Sigmoid colon (tissue), 6 donors: ENCODE measurements at regions not wholly inside any gene's neighbourhood (a gene's known extent, or its start where the extent isn't known, plus 50 kb on each side); places are given as distances from the start of the nearest gene placed in this dataset.

Experiments used
- DNase-seq: peaks from one replicate; pipeline ENCODE4 v3.0.0-alpha.2; 2019
- H3K27ac ChIP-seq, 4 donors: fragments of 200-600 bp; sonication (generic); one replicate each; pipeline ENCODE4 v1.5.1; 2016 to 2019; ENCODE audit warnings: mild to moderate bottlenecking in 1 of 4
- H3K27me3 ChIP-seq, 3 donors: fragments of 200-600 bp; sonication (generic); one replicate each; pipeline ENCODE4 v1.5.1; 2019; ENCODE audit warnings: mild to moderate bottlenecking in 1 of 3
- H3K36me3 ChIP-seq, 4 donors: fragments of 200-600 bp; sonication (generic); one replicate each; pipeline ENCODE4 v1.5.1; 2016 to 2019
- H3K4me1 ChIP-seq, 4 donors: fragments of 200-600 bp; sonication (generic); one replicate each; pipeline ENCODE4 v1.5.1; 2017 to 2019
- H3K4me3 ChIP-seq, 4 donors: fragments of 200-600 bp; sonication (generic); one replicate each; pipeline ENCODE4 v1.5.1; 2017 to 2019; ENCODE audit warnings: mild to moderate bottlenecking in 2 of 4, moderate library complexity in 1 of 4
- H3K9me3 ChIP-seq, 4 donors: fragments of 200-600 bp in 3 of 4; sonication (generic) in 3 of 4; one replicate each; pipeline versions ENCODE4 v1.5.1 to v1.6.1; 2013 to 2019
- EP300 ChIP-seq, 4 donors: sonication (generic); formaldehyde crosslinking; IDR thresholded peaks; one replicate each; pipeline ENCODE4 v1.6.1; 2017; ENCODE audit warnings: antibody characterized with exemption in 4 of 4
- POLR2A ChIP-seq, 2 donors: fragments of 450-650 bp; IDR thresholded peaks; one replicate each; pipeline ENCODE4 v1.6.1; 2016; ENCODE audit warnings: antibody characterized with exemption in 2 of 2, mild to moderate bottlenecking in 2 of 2, moderate library complexity in 2 of 2
- POLR2AphosphoS5 ChIP-seq, 4 donors: sonication (generic); formaldehyde crosslinking; IDR thresholded peaks; one replicate each; pipeline ENCODE4 v1.6.1; 2017; ENCODE audit warnings: antibody characterized with exemption in 4 of 4
- WGBS, 2 donors: extraction: QIAGEN DNeasy Blood & Tissue Kit; methylation state at CpG; one replicate each; pipeline ENCODE4 v1.1.7; 2013; 5-methylcytosine and 5-hydroxymethylcytosine counted together
- intact Hi-C: fragments of 100-400 bp; cut with DNase I; formaldehyde crosslinking; loops from one replicate; pipeline ENCODE4 v1.15.1; 2023
- TF ChIP-seq, protein P1 (sequence below), 4 experiments: fragments of 450-650 bp in 3 of 4; fragments of 200-600 bp in 1 of 4; IDR thresholded peaks; one replicate each; pipeline ENCODE4 v1.5.1; 2016 to 2019; ENCODE audit warnings: antibody characterized with exemption in 4 of 4, mild to moderate bottlenecking in 3 of 4, moderate library complexity in 2 of 4
- donor health status: healthy with polysubstance abuse.
- donor health status: healthy.

GRCh38 chr5:135683189-135683588 lies 104.4 kb upstream of the CXCL14 start:
- Histone ChIP-seq H3K27ac (no peak overlapping the region), H3K4me1 (no peaks in the 10 kb centered on the region), H3K4me3 (no peak overlapping the region), H3K36me3 (no peaks in the 10 kb centered on the region), H3K9me3 (peaks cover 0 to 2% (median 0%) of the 10 kb centered on the region in 4 donors), H3K27me3 (no peaks in the 10 kb centered on the region)
- intact Hi-C loops, result no loop called here
- TF ChIP-seq POLR2A (IDR thresholded peaks at IDR 0.05) (no peak), POLR2AphosphoS5 (IDR thresholded peaks at IDR 0.05) (no peak), EP300 (IDR thresholded peaks at IDR 0.05) (no peak)
- TF ChIP-seq, protein P1, sequence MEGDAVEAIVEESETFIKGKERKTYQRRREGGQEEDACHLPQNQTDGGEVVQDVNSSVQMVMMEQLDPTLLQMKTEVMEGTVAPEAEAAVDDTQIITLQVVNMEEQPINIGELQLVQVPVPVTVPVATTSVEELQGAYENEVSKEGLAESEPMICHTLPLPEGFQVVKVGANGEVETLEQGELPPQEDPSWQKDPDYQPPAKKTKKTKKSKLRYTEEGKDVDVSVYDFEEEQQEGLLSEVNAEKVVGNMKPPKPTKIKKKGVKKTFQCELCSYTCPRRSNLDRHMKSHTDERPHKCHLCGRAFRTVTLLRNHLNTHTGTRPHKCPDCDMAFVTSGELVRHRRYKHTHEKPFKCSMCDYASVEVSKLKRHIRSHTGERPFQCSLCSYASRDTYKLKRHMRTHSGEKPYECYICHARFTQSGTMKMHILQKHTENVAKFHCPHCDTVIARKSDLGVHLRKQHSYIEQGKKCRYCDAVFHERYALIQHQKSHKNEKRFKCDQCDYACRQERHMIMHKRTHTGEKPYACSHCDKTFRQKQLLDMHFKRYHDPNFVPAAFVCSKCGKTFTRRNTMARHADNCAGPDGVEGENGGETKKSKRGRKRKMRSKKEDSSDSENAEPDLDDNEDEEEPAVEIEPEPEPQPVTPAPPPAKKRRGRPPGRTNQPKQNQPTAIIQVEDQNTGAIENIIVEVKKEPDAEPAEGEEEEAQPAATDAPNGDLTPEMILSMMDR (IDR thresholded peaks at IDR 0.05), result no peak
- no peak for DNase-seq

DNA sequence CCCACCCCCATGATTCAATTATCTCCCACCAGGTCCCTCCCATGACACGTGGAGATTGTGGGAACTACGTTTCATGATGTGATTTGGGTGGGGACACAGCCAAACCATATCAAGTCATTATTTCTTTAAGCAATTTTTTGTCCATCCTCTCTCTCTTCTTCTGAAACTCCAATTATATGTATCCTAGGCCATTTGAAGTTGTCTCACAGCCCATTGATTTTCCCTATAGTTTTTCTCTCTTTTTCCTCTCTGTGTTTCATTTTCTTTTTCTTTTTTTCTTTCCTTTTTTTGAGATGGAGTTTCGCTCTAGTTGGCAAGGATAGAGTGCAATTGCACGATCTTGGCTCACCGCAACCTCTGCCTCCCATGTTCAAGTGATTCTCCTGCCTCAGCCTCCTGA lies 101.9 kb upstream of the CXCL14 start:
- Histone ChIP-seq H3K4me1 (no peaks in the 10 kb centered on the region), H3K27me3 (no peaks in the 10 kb centered on the region), H3K36me3 (no peaks in the 10 kb centered on the region), H3K27ac (no peak overlapping the region), H3K4me3 (no peak overlapping the region), H3K9me3 (peaks cover 0 to 2% (median 0%) of the 10 kb centered on the region in 4 donors)
- TF ChIP-seq POLR2AphosphoS5 (IDR thresholded peaks at IDR 0.05), result no peak
- TF ChIP-seq POLR2A (IDR thresholded peaks at IDR 0.05), result no peak
- TF ChIP-seq EP300 (IDR thresholded peaks at IDR 0.05), result no peak
- TF ChIP-seq, protein P1 (IDR thresholded peaks at IDR 0.05), result no peak
- intact Hi-C loops, result no loop called here
- WGBS, 2 donors, result 91% methylated on average over 5 of the region's 5 CpGs
- DNase-seq, result no peak

DNA sequence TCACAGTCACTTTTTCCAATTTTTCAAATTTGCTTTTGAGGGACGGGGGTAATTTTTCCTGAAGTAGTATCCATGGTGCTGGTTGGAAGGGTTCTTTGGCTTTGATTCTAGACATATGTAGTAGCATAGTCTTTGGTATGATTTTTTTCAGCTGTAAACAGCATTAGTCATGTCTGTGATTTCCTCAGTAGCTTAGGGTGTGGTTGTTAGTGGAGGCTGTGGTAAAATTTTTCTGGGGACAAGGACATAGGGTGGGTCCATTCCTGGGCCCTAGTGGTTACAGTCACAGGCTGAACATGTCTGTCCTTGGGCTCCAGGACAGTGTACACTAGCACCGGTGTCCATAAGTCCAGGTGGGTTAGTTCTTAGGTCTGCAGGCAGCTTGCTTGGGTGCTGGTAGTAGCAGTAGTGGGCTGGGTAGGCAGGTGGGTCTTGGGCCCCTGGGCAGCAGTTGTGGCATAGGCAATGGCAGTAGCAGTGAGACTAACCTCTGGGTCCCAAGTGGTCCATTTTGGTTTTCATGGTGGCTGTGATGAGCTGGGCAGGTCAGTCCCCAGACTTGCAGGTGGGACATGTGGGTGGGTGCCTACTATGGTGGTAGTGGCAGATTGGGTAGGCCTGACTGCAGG lies 100.0 kb upstream of the CXCL14 start:
- peaks cover 0 to 2% (median 0%) of the 10 kb centered on the region in 4 donors for H3K9me3 ChIP-seq
- TF ChIP-seq EP300 (IDR thresholded peaks at IDR 0.05), result no peak
- TF ChIP-seq POLR2AphosphoS5 (IDR thresholded peaks at IDR 0.05), result no peak
- no peak for TF ChIP-seq POLR2A (IDR thresholded peaks at IDR 0.05)
- TF ChIP-seq, protein P1 (IDR thresholded peaks at IDR 0.05), result no peak
- DNase-seq, result no peak

GRCh38 chr5:135671966-135672365 lies 93.2 kb upstream of the CXCL14 start:
- 56 to 75% methylated on average over 3 of the region's 3 CpGs for WGBS, 2 donors
- intact Hi-C loops, result loop anchor here (1.0 kb wide), 1 partner anchor 24 kb away; no protein-coding TSS in a partner anchor
- Histone ChIP-seq H3K36me3 (no peaks in the 10 kb centered on the region), H3K27ac (no peak overlapping the region), H3K27me3 (no peaks in the 10 kb centered on the region), H3K4me1 (no peaks in the 10 kb centered on the region), H3K4me3 (no peak overlapping the region), H3K9me3 (no peaks in the 10 kb centered on the region)
- TF ChIP-seq POLR2A (IDR thresholded peaks at IDR 0.05), result no peak
- TF ChIP-seq EP300 (IDR thresholded peaks at IDR 0.05), result no peak
- TF ChIP-seq, protein P1 (IDR thresholded peaks at IDR 0.05), result no peak
- TF ChIP-seq POLR2AphosphoS5 (IDR thresholded peaks at IDR 0.05), result no peak
- no peak for DNase-seq

More for the DNA sequence above, 100.0 kb upstream of the CXCL14 start:
- Histone ChIP-seq H3K27ac (no peak overlapping the region), H3K36me3 (no peaks in the 10 kb centered on the region), H3K4me3 (no peak overlapping the region), H3K27me3 (no peaks in the 10 kb centered on the region), H3K4me1 (no peaks in the 10 kb centered on the region)
- intact Hi-C loops, result no loop called here
- 72 to 89% methylated on average over 2 of the region's 2 CpGs for WGBS, 2 donors
